Breast epithelium (tissue), 3 donors: ENCODE measurements at regions not wholly inside any gene's neighbourhood (a gene's known extent, or its start where the extent isn't known, plus 50 kb on each side); places are given as distances from the start of the nearest gene placed in this dataset.

ENCODE experiments used
- POLR2A ChIP-seq: fragments of 450-650 bp; IDR thresholded peaks from one replicate; pipeline ENCODE4 v1.6.1; 2016; ENCODE audit warnings: antibody characterized with exemption, mild to moderate bottlenecking, moderate library complexity
- POLR2AphosphoS5 ChIP-seq, 3 donors: sonication (generic); formaldehyde crosslinking; IDR thresholded peaks; one replicate each; pipeline ENCODE4 v1.6.1; 2017; ENCODE audit warnings: antibody characterized with exemption in 3 of 3
- TF ChIP-seq, protein P1 (sequence below), 3 donors: fragments of 450-650 bp; IDR thresholded peaks; one replicate each; pipeline ENCODE4 v1.5.1; 2016 to 2017; ENCODE audit warnings: antibody characterized with exemption in 3 of 3, mild to moderate bottlenecking in 3 of 3, moderate library complexity in 3 of 3

DNA sequence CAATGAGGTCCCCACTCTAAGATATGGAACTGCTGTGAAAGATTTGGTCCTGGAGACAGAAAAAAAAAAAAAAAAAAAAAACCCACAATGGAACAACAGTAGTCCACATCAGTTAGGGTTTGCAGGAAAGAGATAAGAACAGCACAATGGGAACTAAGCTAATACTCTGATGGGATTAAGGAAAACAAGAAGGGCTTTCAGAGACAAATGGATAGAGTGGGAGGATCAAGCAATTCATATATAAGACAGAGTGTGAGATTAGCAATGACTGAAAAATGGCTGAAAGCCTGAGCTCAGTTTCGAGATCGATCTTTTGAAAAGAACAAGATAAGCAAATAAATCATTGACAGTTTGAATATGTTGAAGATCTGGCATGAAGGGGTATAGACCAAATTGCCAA, 188.4 kb upstream of the TRPC5 start:
- no peak for TF ChIP-seq POLR2A
- TF ChIP-seq, protein P1, sequence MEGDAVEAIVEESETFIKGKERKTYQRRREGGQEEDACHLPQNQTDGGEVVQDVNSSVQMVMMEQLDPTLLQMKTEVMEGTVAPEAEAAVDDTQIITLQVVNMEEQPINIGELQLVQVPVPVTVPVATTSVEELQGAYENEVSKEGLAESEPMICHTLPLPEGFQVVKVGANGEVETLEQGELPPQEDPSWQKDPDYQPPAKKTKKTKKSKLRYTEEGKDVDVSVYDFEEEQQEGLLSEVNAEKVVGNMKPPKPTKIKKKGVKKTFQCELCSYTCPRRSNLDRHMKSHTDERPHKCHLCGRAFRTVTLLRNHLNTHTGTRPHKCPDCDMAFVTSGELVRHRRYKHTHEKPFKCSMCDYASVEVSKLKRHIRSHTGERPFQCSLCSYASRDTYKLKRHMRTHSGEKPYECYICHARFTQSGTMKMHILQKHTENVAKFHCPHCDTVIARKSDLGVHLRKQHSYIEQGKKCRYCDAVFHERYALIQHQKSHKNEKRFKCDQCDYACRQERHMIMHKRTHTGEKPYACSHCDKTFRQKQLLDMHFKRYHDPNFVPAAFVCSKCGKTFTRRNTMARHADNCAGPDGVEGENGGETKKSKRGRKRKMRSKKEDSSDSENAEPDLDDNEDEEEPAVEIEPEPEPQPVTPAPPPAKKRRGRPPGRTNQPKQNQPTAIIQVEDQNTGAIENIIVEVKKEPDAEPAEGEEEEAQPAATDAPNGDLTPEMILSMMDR (IDR thresholded peaks at IDR 0.05): no peak
- TF ChIP-seq POLR2AphosphoS5 (IDR thresholded peaks at IDR 0.05): no peak
